ENCODE measurements at regions not wholly inside any gene's neighbourhood (a gene's known extent, or its start where the extent isn't known, plus 50 kb on each side); places are given as distances from the start of the nearest gene placed in this dataset.
"Not testable (repeated sequence)": the region's sequence is repeated elsewhere in the genome, so short reads cannot be mapped to it uniquely, and the experiment has no call there.

GRCh38 chr6:57966757-57967156, 649.3 kb downstream of the PRIM2 start:
- H3K79me2 ChIP-seq (ENCODE audit: insufficient read depth, low read length); H4K20me1 ChIP-seq (ENCODE audit: insufficient read depth, low read length); H3K36me3 ChIP-seq (replicated peaks in 1 of 2; ENCODE audit: control insufficient read depth in 1 of 2, insufficient read depth in 2 of 2, low read length in 2 of 2); H3K27ac Mint-ChIP-seq; H3K9me3 ChIP-seq (replicated peaks in 1 of 2; ENCODE audit: control insufficient read depth in 1 of 2, insufficient read depth in 1 of 2, low read length in 2 of 2); H2AFZ ChIP-seq (ENCODE audit: insufficient read depth, low read depth, low read length, poor library complexity, severe bottlenecking); H3K27ac ChIP-seq (ENCODE audit: low read depth in 1 of 2, low read length in 2 of 2); H3K4me3 ChIP-seq (replicated peaks in 1 of 3; ENCODE audit: low read depth in 2 of 3, low read length in 3 of 3); H3K4me3 Mint-ChIP-seq; H3K27me3 ChIP-seq (ENCODE audit: control insufficient read depth in 2 of 2, insufficient read depth in 2 of 2, low read length in 2 of 2); H3K9ac ChIP-seq (ENCODE audit: insufficient read depth, low read length, poor library complexity, severe bottlenecking); DNase-seq; H3K36me3 Mint-ChIP-seq; H3K4me2 ChIP-seq (replicated peaks; ENCODE audit: extremely low read depth, low read length, poor library complexity, severe bottlenecking); H3K4me1 Mint-ChIP-seq; intact Hi-C loops (cut with micrococcal nuclease); H3K9me3 Mint-ChIP-seq; H3K27me3 Mint-ChIP-seq (ENCODE audit: low read depth in 3 of 3); H3K4me1 ChIP-seq (ENCODE audit: control insufficient read depth in 1 of 2, insufficient read depth in 2 of 2, low read length in 2 of 2): not testable (repeated sequence)

- DNase-seq; H3K4me2 ChIP-seq (replicated peaks; ENCODE audit: extremely low read depth, low read length, poor library complexity, severe bottlenecking); H3K27ac Mint-ChIP-seq; H3K36me3 ChIP-seq (replicated peaks in 1 of 2; ENCODE audit: control insufficient read depth in 1 of 2, insufficient read depth in 2 of 2, low read length in 2 of 2); H3K27me3 ChIP-seq (ENCODE audit: control insufficient read depth in 2 of 2, insufficient read depth in 2 of 2, low read length in 2 of 2); H3K27ac ChIP-seq (ENCODE audit: low read depth in 1 of 2, low read length in 2 of 2); H3K4me1 ChIP-seq (ENCODE audit: control insufficient read depth in 1 of 2, insufficient read depth in 2 of 2, low read length in 2 of 2); H3K4me3 Mint-ChIP-seq; H2AFZ ChIP-seq (ENCODE audit: insufficient read depth, low read depth, low read length, poor library complexity, severe bottlenecking); H3K36me3 Mint-ChIP-seq; H3K27me3 Mint-ChIP-seq (ENCODE audit: low read depth in 3 of 3); H3K9me3 ChIP-seq (replicated peaks in 1 of 2; ENCODE audit: control insufficient read depth in 1 of 2, insufficient read depth in 1 of 2, low read length in 2 of 2); intact Hi-C loops (cut with micrococcal nuclease); H3K9ac ChIP-seq (ENCODE audit: insufficient read depth, low read length, poor library complexity, severe bottlenecking); H3K9me3 Mint-ChIP-seq; H3K4me1 Mint-ChIP-seq; H3K4me3 ChIP-seq (replicated peaks in 1 of 3; ENCODE audit: low read depth in 2 of 3, low read length in 3 of 3); H4K20me1 ChIP-seq (ENCODE audit: insufficient read depth, low read length); H3K79me2 ChIP-seq (ENCODE audit: insufficient read depth, low read length): not testable (repeated sequence)
- no CpG with 5 or more reads among the region's 4 CpGs for WGBS (ENCODE audit: insufficient coverage)
These were observed 654.5 kb downstream of the PRIM2 start for GRCh38 chr6:57971956-57972355.

- Mint-ChIP-seq H3K4me1 (no peaks in the 10 kb centered on the region), H3K4me3 (no peak overlapping the region), H3K27ac (no peak overlapping the region), H3K27me3 (ENCODE audit: low read depth in 3 of 3) (peaks cover 0 to 6% (median 0%) of the 10 kb centered on the region in 3 donors), H3K36me3 (no peaks in the 10 kb centered on the region), H3K9me3 (peaks cover 0 to 6% (median 1%) of the 10 kb centered on the region in 7 donors)
- Histone ChIP-seq H3K9ac (ENCODE audit: insufficient read depth, low read length, poor library complexity, severe bottlenecking) (no peak overlapping the region), H3K4me2 (replicated peaks; ENCODE audit: extremely low read depth, low read length, poor library complexity, severe bottlenecking) (no peak overlapping the region), H3K27ac (ENCODE audit: low read depth in 1 of 2, low read length in 2 of 2) (no peak overlapping the region), H4K20me1 (ENCODE audit: insufficient read depth, low read length) (no peaks in the 10 kb centered on the region), H3K36me3 (replicated peaks in 1 of 2; ENCODE audit: control insufficient read depth in 1 of 2, insufficient read depth in 2 of 2, low read length in 2 of 2) (no peaks in the 10 kb centered on the region), H3K9me3 (replicated peaks in 1 of 2; ENCODE audit: control insufficient read depth in 1 of 2, insufficient read depth in 1 of 2, low read length in 2 of 2) (no peaks in the 10 kb centered on the region), H3K4me1 (ENCODE audit: control insufficient read depth in 1 of 2, insufficient read depth in 2 of 2, low read length in 2 of 2) (no peaks in the 10 kb centered on the region), H3K27me3 (ENCODE audit: control insufficient read depth in 2 of 2, insufficient read depth in 2 of 2, low read length in 2 of 2) (no peaks in the 10 kb centered on the region), H3K79me2 (ENCODE audit: insufficient read depth, low read length) (no peaks in the 10 kb centered on the region), H2AFZ (ENCODE audit: insufficient read depth, low read depth, low read length, poor library complexity, severe bottlenecking) (no peak overlapping the region), H3K4me3 (replicated peaks in 1 of 3; ENCODE audit: low read depth in 2 of 3, low read length in 3 of 3) (no peak overlapping the region)
- intact Hi-C loops (cut with micrococcal nuclease): no loop called here
- no peak for TF ChIP-seq CTCF (IDR thresholded peaks at IDR 0.05)
- no peak for DNase-seq
- WGBS (ENCODE audit: insufficient coverage): 88% methylated on average over 4 of the region's 7 CpGs
These were observed 657.2 kb downstream of the PRIM2 start for GRCh38 chr6:57974653-57975052.

GRCh38 chr6:57975127-57975526, 657.7 kb downstream of the PRIM2 start:
- H3K27ac ChIP-seq (ENCODE audit: low read depth in 1 of 2, low read length in 2 of 2); H3K36me3 ChIP-seq (replicated peaks in 1 of 2; ENCODE audit: control insufficient read depth in 1 of 2, insufficient read depth in 2 of 2, low read length in 2 of 2); H3K4me3 Mint-ChIP-seq; H3K27ac Mint-ChIP-seq; H3K79me2 ChIP-seq (ENCODE audit: insufficient read depth, low read length); intact Hi-C loops (cut with micrococcal nuclease); H3K4me1 Mint-ChIP-seq; H3K9me3 ChIP-seq (replicated peaks in 1 of 2; ENCODE audit: control insufficient read depth in 1 of 2, insufficient read depth in 1 of 2, low read length in 2 of 2); H3K4me2 ChIP-seq (replicated peaks; ENCODE audit: extremely low read depth, low read length, poor library complexity, severe bottlenecking); H2AFZ ChIP-seq (ENCODE audit: insufficient read depth, low read depth, low read length, poor library complexity, severe bottlenecking); H3K27me3 ChIP-seq (ENCODE audit: control insufficient read depth in 2 of 2, insufficient read depth in 2 of 2, low read length in 2 of 2); H3K36me3 Mint-ChIP-seq; H4K20me1 ChIP-seq (ENCODE audit: insufficient read depth, low read length); DNase-seq; H3K4me1 ChIP-seq (ENCODE audit: control insufficient read depth in 1 of 2, insufficient read depth in 2 of 2, low read length in 2 of 2); H3K27me3 Mint-ChIP-seq (ENCODE audit: low read depth in 3 of 3); H3K4me3 ChIP-seq (replicated peaks in 1 of 3; ENCODE audit: low read depth in 2 of 3, low read length in 3 of 3); H3K9ac ChIP-seq (ENCODE audit: insufficient read depth, low read length, poor library complexity, severe bottlenecking); H3K9me3 Mint-ChIP-seq: not testable (repeated sequence)
- WGBS (ENCODE audit: insufficient coverage): 100% methylated on average over 3 of the region's 10 CpGs
